Liver (tissue), 3 donors: ENCODE measurements at regions not wholly inside any gene's neighbourhood (a gene's known extent, or its start where the extent isn't known, plus 50 kb on each side); places are given as distances from the start of the nearest gene placed in this dataset.

ENCODE experiments used
- CTCF ChIP-seq: fragments of 150-350 bp; IDR thresholded peaks from 2 replicates; pipeline ENCODE4 v1.5.1; 2017; ENCODE audit warnings: improper control_type of control experiment, low read depth, low read length; ENCODE audit not compliant: missing input control
- SP1 ChIP-seq: IDR thresholded peaks from 2 replicates; pipeline ENCODE4 v1.6.1; 2018; ENCODE audit warnings: antibody characterized with exemption, mild to moderate bottlenecking
- donor health status: healthy.
- donor health status: healthy.

DNA sequence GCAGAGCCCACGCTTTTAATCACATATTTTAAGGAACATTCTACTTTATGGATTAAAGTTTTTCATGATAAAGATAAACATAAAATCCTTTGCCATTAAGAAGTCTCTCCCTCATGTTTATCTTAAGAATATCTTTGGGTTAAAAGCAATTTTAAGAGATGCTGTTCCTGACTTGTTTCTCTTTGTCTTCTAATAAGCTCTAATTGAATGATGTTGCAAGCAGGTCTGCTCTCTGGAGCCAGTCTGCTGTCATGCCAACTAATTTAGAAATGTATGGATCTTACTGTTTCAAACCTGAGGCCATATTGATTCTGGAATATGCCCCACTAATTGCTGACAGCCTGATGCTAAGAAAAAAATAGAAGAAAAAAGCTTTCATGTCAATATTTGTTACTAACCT, 173.6 kb downstream of the TTC8 start:
- TF ChIP-seq CTCF (no peak), SP1 (no peak)
